ENCODE measurements at regions not wholly inside any gene's neighbourhood (a gene's known extent, or its start where the extent isn't known, plus 50 kb on each side); places are given as distances from the start of the nearest gene placed in this dataset.

- TF ChIP-seq CTCF (IDR thresholded peaks at IDR 0.05) (no peak), POLR2A (IDR thresholded peaks at IDR 0.05) (no peak)
These were observed 1227.1 kb downstream of the SLITRK1 start for GRCh38 chr13:82654861-82655855.
